SJSA1 (cell line): ENCODE measurements at regions not wholly inside any gene's neighbourhood (a gene's known extent, or its start where the extent isn't known, plus 50 kb on each side); places are given as distances from the start of the nearest gene placed in this dataset.

Experiments
- DNase-seq, 2 experiments: peaks; one replicate each; pipeline ENCODE4 v3.0.0-alpha.2; 2015 to 2020; ENCODE audit warnings: low spot score in 2 of 2, low read depth in 1 of 2
- H3K27ac ChIP-seq: fragments of 250-450 bp; sonication (Bioruptor Pico); 2 replicates; pipeline ENCODE4 v1.5.1; 2020; ENCODE audit warnings: mild to moderate bottlenecking, moderate library complexity
- H3K27me3 ChIP-seq: fragments of 250-450 bp; sonication (Bioruptor Pico); replicated peaks from 2 replicates; pipeline ENCODE4 v1.5.1; 2020; ENCODE audit warnings: mild to moderate bottlenecking, moderate library complexity
- H3K36me3 ChIP-seq: fragments of 250-450 bp; sonication (Bioruptor Pico); 2 replicates; pipeline ENCODE4 v1.5.1; 2020; ENCODE audit warnings: mild to moderate bottlenecking
- H3K4me1 ChIP-seq: fragments of 250-450 bp; sonication (Bioruptor Pico); replicated peaks from 2 replicates; pipeline ENCODE4 v1.6.1; 2021; ENCODE audit warnings: mild to moderate bottlenecking
- H3K4me3 ChIP-seq: fragments of 250-450 bp; sonication (Bioruptor Pico); 2 replicates; pipeline ENCODE4 v1.5.1; 2020; ENCODE audit warnings: mild to moderate bottlenecking
- H3K9me3 ChIP-seq: fragments of 250-450 bp; sonication (Bioruptor Pico); replicated peaks from 2 replicates; pipeline ENCODE4 v1.5.1; 2020; ENCODE audit warnings: mild to moderate bottlenecking

DNA sequence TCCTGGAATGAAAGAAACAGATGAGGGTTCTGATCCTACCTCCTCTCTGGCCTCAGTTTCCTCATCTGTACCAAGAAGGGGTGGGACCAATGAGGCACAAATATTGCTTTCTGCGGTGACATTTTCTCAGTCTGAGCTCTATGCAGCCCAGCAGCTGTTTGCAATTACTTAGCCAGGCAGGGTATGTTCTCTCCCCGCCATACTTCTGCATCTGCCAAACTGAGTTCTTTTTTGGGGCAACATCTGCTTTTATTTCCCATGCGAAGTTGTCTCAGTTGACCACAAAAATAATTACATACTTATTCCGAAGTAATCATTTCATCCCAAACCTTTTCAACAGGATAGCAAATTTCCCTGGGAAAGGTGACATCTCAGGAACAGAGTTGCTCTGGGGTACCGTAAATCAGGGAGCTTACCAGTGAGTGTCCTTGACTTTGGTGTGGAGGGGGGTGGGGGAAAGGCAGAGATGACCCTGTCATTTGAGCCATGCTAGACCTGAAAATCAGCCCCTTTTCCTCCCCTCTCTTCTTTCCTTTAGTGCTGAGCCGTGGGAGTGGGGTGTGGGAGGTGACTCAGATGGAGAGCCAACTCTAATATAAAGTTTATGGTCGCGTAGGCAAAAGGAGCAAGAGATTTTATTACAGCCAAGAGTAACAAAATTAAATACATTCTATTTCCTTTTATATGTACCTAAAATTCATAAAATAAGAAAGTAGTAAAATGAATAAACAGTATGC lies 165.7 kb upstream of the KL start:
- Histone ChIP-seq H3K27ac (no peak overlapping the region), H3K27me3 (no peaks in the 10 kb centered on the region), H3K9me3 (no peaks in the 10 kb centered on the region), H3K4me1 (peaks cover 11% of the 10 kb centered on the region; the same call in 1 of the 2 replicates), H3K36me3 (no peaks in the 10 kb centered on the region), H3K4me3 (no peak overlapping the region)
- DNase-seq = no peak

DNA sequence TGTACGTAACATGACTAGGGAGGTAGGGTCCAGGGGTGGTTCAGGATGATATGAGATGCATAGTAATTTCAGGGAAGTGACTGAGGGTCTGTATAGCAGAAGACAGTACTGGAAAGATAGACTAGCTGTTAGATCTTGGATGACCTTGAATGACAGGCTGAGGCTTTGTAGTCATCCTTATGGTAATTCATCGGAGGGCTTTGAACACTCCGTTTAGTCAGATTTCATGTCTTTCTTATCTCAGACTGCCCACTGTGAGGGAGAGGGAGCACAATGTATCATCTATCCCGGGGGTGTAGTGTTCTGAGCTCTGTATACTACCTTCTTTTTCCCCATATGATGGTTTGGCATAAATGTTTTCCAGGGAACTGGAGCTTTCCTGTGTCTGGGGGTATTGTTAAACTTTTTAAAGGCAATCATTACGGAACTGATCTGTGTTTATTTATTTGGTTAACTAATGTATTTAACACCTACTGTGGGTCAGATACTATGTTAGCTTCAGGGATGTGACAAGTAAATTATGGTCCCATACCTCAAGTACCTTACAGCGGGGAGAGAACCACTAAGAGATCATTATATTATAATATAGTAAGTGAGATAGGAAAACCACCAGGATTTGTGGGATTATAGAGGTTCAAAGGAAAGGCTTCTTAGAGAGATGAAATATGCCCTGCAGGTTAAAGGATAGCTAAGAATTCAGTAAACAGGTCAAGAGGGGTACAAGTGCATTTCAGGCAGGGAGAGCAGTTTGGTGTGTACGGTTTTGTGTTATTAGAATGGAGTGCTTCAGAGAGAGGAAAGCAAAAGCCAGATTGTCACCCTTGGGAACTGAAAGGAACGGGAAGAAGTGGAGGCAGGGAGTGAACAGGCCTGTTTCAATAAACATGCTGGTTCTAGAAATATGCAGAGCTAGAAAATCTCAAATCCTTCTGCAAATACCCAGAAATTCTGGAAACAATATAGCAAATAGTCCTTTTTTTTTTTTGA lies 164.8 kb upstream of the KL start:
- no peak overlapping the region for H3K27ac ChIP-seq
- H3K4me1 ChIP-seq = peaks cover 11% of the 10 kb centered on the region; the same call in 1 of the 2 replicates
- DNase-seq = no peak
- no peaks in the 10 kb centered on the region for H3K9me3 ChIP-seq
- no peaks in the 10 kb centered on the region for H3K36me3 ChIP-seq
- no peaks in the 10 kb centered on the region for H3K27me3 ChIP-seq
- no peak overlapping the region for H3K4me3 ChIP-seq

GRCh38 chr13:32852526-32852925 lies 163.7 kb upstream of the KL start:
- peak in 1 of 2 experiments; percentile 28 for DNase-seq
- H3K4me1 ChIP-seq = peaks cover 11% of the 10 kb centered on the region; the same call in 1 of the 2 replicates
- H3K27ac ChIP-seq = no peak overlapping the region
- H3K27me3 ChIP-seq = no peaks in the 10 kb centered on the region
- H3K36me3 ChIP-seq = no peaks in the 10 kb centered on the region
- no peak overlapping the region for H3K4me3 ChIP-seq
- no peaks in the 10 kb centered on the region for H3K9me3 ChIP-seq

DNA sequence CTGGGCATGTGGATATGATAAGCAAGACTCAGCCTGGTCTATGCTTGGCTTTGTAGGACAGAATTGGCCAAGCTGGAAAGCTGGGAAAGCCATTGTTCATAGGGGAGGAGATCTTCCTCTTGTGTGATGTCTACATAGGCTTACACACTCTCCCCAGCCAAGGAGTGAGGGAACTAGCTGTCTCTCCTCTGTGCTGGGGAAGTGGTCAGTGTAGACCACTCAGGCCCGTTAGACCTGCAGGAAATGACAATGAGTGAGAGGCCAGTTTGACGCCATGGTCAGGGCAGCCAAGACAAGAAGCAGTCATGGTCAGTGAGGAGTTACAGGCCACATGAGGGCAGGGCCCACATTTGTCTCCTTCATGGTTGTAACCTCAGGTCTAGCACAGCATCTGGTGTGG lies 159.1 kb upstream of the KL start:
- Histone ChIP-seq H3K4me3 (no peak overlapping the region), H3K4me1 (peaks cover 11% of the 10 kb centered on the region; the same call in 1 of the 2 replicates)

GRCh38 chr13:32857689-32858088 lies 158.5 kb upstream of the KL start:
- Histone ChIP-seq H3K4me3 (no peak overlapping the region), H3K27ac (no peak overlapping the region), H3K36me3 (no peaks in the 10 kb centered on the region), H3K27me3 (no peaks in the 10 kb centered on the region), H3K4me1 (peaks cover 5% of the 10 kb centered on the region; the same call in 1 of the 2 replicates), H3K9me3 (no peaks in the 10 kb centered on the region)
- no peak for DNase-seq

More for the DNA sequence above, 159.1 kb upstream of the KL start:
- H3K9me3 ChIP-seq = no peaks in the 10 kb centered on the region
- no peaks in the 10 kb centered on the region for H3K36me3 ChIP-seq
- H3K27me3 ChIP-seq = no peaks in the 10 kb centered on the region
- DNase-seq = no peak
- H3K27ac ChIP-seq = no peak overlapping the region

DNA sequence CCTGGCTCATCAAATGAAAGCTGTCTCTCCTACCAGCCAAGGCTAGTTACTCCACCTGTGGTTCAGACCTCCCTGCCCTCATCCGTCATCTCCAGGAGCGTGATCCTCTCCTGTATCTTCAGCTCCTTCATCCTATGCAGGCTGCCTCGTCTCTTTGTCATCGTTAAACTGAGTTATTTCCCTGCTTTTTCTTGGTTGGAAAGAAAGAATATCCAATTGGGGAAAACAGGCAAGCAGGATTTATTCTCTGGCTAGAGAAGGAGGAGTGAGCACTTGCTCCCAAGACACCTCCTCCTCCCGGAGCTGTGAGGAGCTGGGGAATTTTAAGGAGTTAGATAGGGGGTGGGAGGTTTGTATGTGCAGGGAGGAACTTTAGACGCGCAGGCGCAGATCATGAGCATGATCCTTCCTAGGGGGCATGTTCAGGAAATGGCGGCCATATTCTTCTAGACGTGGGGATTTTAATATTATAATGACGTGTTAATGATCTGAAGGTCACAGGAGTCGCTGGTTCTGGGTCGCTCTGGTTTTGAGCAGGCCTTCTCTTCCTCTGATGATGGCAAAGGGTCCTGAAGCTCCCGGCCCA lies 156.4 kb upstream of the KL start:
- no peak for DNase-seq
- Histone ChIP-seq H3K27ac (no peak overlapping the region), H3K36me3 (no peaks in the 10 kb centered on the region), H3K4me3 (no peak overlapping the region), H3K4me1 (no peaks in the 10 kb centered on the region), H3K27me3 (no peaks in the 10 kb centered on the region), H3K9me3 (no peaks in the 10 kb centered on the region)

- no peak overlapping the region for H3K4me3 ChIP-seq
- H3K27me3 ChIP-seq = no peaks in the 10 kb centered on the region
- H3K9me3 ChIP-seq = no peaks in the 10 kb centered on the region
- no peaks in the 10 kb centered on the region for H3K4me1 ChIP-seq
- no peaks in the 10 kb centered on the region for H3K36me3 ChIP-seq
- no peak for DNase-seq
- H3K27ac ChIP-seq = no peak overlapping the region
Observed at GRCh38 chr13:32861304-32861703, 154.9 kb upstream of the KL start.

DNA sequence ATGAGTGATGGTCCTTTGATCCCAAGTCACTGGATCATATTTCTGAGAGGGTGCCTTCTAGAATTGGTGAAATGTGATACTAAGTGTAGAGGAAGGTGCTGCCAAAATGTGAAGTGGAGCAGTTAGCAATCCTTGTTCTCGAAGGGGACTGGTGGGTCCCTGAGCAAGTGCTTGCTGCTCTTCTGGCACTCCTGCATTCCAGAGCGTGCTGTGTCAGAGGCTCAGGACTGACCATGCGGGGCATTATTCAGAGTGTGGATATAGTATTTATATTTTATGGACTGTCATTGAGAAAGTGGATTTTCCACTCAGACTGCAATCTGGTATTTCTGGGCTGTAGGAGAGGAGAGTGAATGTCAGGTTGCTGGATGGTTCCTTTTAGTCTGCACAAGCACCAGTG lies 152.6 kb upstream of the KL start:
- Histone ChIP-seq H3K4me1 (no peaks in the 10 kb centered on the region), H3K27me3 (no peaks in the 10 kb centered on the region), H3K9me3 (no peaks in the 10 kb centered on the region), H3K4me3 (no peak overlapping the region), H3K36me3 (no peaks in the 10 kb centered on the region), H3K27ac (no peak overlapping the region)
- no peak for DNase-seq

- Histone ChIP-seq H3K27ac (no peak overlapping the region), H3K4me1 (no peaks in the 10 kb centered on the region), H3K36me3 (no peaks in the 10 kb centered on the region), H3K9me3 (no peaks in the 10 kb centered on the region), H3K27me3 (no peaks in the 10 kb centered on the region), H3K4me3 (no peak overlapping the region)
- DNase-seq = no peak
Observed at GRCh38 chr13:32866921-32867320, 149.3 kb upstream of the KL start.

DNA sequence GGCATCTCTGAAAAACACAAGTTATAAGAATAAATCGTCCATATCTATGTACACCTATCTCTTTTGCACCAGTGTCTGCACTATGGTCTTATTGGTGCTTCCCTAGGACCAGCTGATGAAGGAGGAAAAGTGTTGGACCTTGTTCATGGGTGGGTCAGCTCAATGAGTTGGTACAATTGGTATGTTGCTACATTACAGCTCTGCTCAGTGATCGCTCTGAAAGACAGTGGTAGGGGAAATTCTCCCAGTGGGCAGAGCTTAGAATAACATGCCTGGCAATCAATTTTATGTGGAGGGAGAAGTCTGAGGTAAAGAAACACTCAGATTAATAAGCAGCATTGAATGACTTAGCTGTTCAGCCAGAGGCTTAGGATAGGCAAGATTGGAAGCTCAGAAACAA lies 138.7 kb upstream of the KL start:
- no peak for DNase-seq
- Histone ChIP-seq H3K4me1 (no peaks in the 10 kb centered on the region), H3K27ac (no peak overlapping the region), H3K4me3 (no peak overlapping the region), H3K36me3 (no peaks in the 10 kb centered on the region), H3K9me3 (no peaks in the 10 kb centered on the region), H3K27me3 (no peaks in the 10 kb centered on the region)

DNA sequence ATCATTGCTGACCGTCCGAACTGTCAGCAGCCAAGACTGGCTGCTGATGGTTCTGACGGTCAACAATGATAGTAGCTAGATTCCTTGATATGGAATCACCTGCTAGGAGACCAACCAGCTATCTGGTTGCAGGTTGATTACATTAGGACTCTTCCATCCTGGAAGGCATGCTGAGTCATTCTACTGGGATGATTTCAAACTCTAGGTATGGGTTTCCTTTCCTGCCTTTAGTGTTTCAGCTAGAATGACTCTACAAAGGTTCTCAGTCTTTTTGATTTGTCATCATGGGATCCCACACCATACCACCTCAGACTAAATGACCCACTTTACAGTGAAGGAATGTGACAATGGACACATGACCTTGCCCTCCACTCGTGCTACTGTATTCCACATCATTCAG lies 138.1 kb upstream of the KL start:
- DNase-seq = no peak
- Histone ChIP-seq H3K4me1 (no peaks in the 10 kb centered on the region), H3K9me3 (no peaks in the 10 kb centered on the region), H3K36me3 (no peaks in the 10 kb centered on the region), H3K27me3 (no peaks in the 10 kb centered on the region), H3K4me3 (no peak overlapping the region), H3K27ac (no peak overlapping the region)

- no peak for DNase-seq
- Histone ChIP-seq H3K27ac (no peak overlapping the region), H3K4me3 (no peak overlapping the region)
Observed at GRCh38 chr13:32880636-32881035, 135.6 kb upstream of the KL start.

GRCh38 chr13:32881074-32881776 lies 135.0 kb upstream of the KL start:
- H3K36me3 ChIP-seq = no peaks in the 10 kb centered on the region
- DNase-seq = no peak
- no peaks in the 10 kb centered on the region for H3K27me3 ChIP-seq
- no peak overlapping the region for H3K4me3 ChIP-seq
- no peak overlapping the region for H3K27ac ChIP-seq
- H3K4me1 ChIP-seq = no peaks in the 10 kb centered on the region
- no peaks in the 10 kb centered on the region for H3K9me3 ChIP-seq

More at GRCh38 chr13:32880636-32881035, 135.6 kb upstream of the KL start:
- H3K36me3 ChIP-seq = no peaks in the 10 kb centered on the region
- no peaks in the 10 kb centered on the region for H3K4me1 ChIP-seq
- no peaks in the 10 kb centered on the region for H3K9me3 ChIP-seq
- H3K27me3 ChIP-seq = no peaks in the 10 kb centered on the region
